ENCODE measurements at regions not wholly inside any gene's neighbourhood (a gene's known extent, or its start where the extent isn't known, plus 50 kb on each side); places are given as distances from the start of the nearest gene placed in this dataset.

DNA sequence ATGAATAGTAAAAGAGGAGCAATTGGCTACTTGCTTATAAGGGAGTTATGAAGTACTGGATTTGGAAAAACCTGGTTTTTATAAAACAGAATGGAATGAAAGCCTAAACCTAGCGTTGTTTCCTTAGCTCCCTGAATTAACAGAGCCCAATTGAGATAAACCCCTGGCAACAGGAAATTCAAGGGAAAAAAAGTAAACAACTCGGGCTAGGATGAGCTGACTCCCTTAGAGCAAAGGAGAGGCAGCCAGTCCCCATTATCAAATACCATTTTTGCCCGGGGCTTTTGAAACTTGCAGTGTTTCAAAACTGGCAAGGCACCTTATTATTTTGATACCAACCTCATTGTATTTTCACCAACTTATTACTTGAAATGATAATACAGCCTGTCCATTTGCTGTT is 587.5 kb downstream of the CD109 start:
- TF ChIP-seq, protein P1, sequence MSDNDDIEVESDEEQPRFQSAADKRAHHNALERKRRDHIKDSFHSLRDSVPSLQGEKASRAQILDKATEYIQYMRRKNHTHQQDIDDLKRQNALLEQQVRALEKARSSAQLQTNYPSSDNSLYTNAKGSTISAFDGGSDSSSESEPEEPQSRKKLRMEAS (IDR thresholded peaks at IDR 0.05), result no peak
- TF ChIP-seq YY1 (IDR thresholded peaks at IDR 0.05; ENCODE audit: low read depth) (no peak), CEBPB (IDR thresholded peaks at IDR 0.05) (no peak), ZBTB7A (IDR thresholded peaks at IDR 0.05; ENCODE audit: low read depth) (no peak), EP300 (IDR thresholded peaks at IDR 0.05; ENCODE audit: borderline replicate concordance) (no peak), TAF1 (IDR thresholded peaks at IDR 0.05; ENCODE audit: low read depth) (no peak), FOXM1 (IDR thresholded peaks at IDR 0.05; ENCODE audit: borderline replicate concordance, low read depth) (no peak), EGR1 (IDR thresholded peaks at IDR 0.05) (no peak), TEAD4 (IDR thresholded peaks at IDR 0.05) (no peak), RAD21 (IDR thresholded peaks at IDR 0.05; ENCODE audit: low read depth) (no peak), TCF12 (IDR thresholded peaks at IDR 0.05; ENCODE audit: low read depth) (no peak), CREB1 (IDR thresholded peaks at IDR 0.05; ENCODE audit: low read depth) (no peak), NFIC (IDR thresholded peaks at IDR 0.05) (no peak)
- TF ChIP-seq, protein P2, sequence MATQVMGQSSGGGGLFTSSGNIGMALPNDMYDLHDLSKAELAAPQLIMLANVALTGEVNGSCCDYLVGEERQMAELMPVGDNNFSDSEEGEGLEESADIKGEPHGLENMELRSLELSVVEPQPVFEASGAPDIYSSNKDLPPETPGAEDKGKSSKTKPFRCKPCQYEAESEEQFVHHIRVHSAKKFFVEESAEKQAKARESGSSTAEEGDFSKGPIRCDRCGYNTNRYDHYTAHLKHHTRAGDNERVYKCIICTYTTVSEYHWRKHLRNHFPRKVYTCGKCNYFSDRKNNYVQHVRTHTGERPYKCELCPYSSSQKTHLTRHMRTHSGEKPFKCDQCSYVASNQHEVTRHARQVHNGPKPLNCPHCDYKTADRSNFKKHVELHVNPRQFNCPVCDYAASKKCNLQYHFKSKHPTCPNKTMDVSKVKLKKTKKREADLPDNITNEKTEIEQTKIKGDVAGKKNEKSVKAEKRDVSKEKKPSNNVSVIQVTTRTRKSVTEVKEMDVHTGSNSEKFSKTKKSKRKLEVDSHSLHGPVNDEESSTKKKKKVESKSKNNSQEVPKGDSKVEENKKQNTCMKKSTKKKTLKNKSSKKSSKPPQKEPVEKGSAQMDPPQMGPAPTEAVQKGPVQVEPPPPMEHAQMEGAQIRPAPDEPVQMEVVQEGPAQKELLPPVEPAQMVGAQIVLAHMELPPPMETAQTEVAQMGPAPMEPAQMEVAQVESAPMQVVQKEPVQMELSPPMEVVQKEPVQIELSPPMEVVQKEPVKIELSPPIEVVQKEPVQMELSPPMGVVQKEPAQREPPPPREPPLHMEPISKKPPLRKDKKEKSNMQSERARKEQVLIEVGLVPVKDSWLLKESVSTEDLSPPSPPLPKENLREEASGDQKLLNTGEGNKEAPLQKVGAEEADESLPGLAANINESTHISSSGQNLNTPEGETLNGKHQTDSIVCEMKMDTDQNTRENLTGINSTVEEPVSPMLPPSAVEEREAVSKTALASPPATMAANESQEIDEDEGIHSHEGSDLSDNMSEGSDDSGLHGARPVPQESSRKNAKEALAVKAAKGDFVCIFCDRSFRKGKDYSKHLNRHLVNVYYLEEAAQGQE (IDR thresholded peaks at IDR 0.05; ENCODE audit: low read depth), result no peak
- TF ChIP-seq, protein P3, sequence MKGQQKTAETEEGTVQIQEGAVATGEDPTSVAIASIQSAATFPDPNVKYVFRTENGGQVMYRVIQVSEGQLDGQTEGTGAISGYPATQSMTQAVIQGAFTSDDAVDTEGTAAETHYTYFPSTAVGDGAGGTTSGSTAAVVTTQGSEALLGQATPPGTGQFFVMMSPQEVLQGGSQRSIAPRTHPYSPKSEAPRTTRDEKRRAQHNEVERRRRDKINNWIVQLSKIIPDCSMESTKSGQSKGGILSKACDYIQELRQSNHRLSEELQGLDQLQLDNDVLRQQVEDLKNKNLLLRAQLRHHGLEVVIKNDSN (IDR thresholded peaks at IDR 0.05), result no peak

DNA sequence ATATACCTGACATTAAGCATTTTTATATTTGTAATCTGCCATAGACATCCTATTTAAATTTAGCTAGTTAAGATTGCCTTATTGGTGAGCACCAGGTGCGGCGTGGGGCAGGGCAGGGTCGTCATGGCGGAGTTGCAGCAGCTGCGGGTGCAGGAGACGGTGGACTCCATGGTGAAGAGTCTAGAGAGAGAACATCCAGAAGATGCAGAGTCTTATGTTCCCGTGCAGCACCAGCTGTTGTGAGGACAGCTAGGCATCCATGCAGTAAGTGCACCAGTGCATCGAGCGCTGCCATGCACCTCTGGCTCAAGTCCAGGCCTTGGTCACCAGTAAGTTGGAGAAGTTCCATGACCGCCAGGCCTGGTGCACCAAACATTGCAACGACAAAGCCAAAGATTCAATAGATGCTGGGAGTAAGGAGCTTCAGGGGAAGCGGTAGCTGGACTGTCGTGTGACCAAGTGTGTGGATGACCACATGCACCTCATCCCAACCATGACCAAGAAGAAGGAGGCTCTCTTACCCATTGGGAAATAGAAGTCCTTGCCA is 586.2 kb downstream of the CD109 start:
- no peak for TF ChIP-seq EGR1 (IDR thresholded peaks at IDR 0.05)
- TF ChIP-seq, protein P2 (IDR thresholded peaks at IDR 0.05; ENCODE audit: low read depth), result no peak
- no peak for TF ChIP-seq TCF12 (IDR thresholded peaks at IDR 0.05; ENCODE audit: low read depth)
- no peak for TF ChIP-seq CEBPB (IDR thresholded peaks at IDR 0.05)
- no peak for TF ChIP-seq EP300 (IDR thresholded peaks at IDR 0.05; ENCODE audit: borderline replicate concordance)
- no peak for TF ChIP-seq FOXM1 (IDR thresholded peaks at IDR 0.05; ENCODE audit: borderline replicate concordance, low read depth)
- TF ChIP-seq, protein P3 (IDR thresholded peaks at IDR 0.05), result no peak
- TF ChIP-seq CREB1 (IDR thresholded peaks at IDR 0.05; ENCODE audit: low read depth), result no peak
- no peak for TF ChIP-seq RAD21 (IDR thresholded peaks at IDR 0.05; ENCODE audit: low read depth)
- TF ChIP-seq TEAD4 (IDR thresholded peaks at IDR 0.05), result no peak
- no peak for TF ChIP-seq ZBTB7A (IDR thresholded peaks at IDR 0.05; ENCODE audit: low read depth)
- no peak for TF ChIP-seq NFIC (IDR thresholded peaks at IDR 0.05)
- no peak for TF ChIP-seq TAF1 (IDR thresholded peaks at IDR 0.05; ENCODE audit: low read depth)
- TF ChIP-seq YY1 (IDR thresholded peaks at IDR 0.05; ENCODE audit: low read depth), result no peak
- TF ChIP-seq, protein P1 (IDR thresholded peaks at IDR 0.05), result no peak

DNA sequence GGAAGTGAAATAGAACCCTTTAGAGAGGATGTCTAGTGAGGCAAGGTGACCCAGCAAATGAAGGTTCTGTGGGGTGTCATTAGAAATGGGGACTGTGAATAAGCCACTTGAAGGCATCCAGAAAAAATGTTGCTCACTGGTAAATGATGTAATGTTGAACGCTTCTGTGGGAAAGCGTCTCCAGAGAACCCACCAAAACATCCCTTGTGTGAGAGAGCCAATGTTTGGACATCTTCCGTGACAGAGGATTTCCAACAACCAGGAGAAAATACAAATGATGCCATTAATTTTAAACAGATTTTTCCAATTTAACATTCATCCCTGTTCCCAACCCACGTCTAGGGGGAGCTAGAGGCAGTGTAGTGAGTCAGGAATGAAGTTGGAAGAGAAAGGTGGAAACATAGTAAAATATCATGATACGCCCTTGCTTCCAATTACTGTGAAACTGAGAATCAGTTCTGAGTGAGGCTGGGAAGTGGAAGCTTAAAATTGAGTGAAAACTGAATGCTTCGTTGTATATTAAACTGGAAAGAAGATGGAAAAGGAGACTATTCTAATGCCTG is 584.2 kb downstream of the CD109 start:
- TF ChIP-seq YY1 (IDR thresholded peaks at IDR 0.05; ENCODE audit: low read depth), result no peak
- TF ChIP-seq, protein P1 (IDR thresholded peaks at IDR 0.05), result no peak
- peak; percentile 30; the same call in 1 of the 2 replicates for TF ChIP-seq RAD21 (IDR thresholded peaks at IDR 0.05; ENCODE audit: low read depth)

DNA sequence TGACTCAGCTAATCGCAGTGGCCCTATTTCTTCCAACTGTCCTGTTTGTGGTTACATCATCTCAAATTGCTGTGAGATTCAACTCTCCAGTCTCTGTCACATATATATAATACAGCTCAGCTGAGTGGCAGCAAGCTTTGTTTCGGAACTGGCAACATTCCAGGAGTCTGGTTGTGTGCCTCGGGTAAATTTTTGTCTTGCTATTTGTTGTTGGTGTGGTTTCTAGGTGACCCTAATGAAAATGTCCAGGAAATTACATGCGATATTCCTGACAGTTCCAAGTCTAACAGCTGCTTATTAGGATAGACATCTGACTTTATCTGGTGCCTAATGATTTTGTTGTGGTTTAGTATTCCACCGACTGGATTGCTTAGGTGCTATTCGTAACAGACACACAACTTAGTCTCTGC is 581.8 kb downstream of the CD109 start:
- no peak for TF ChIP-seq RAD21 (IDR thresholded peaks at IDR 0.05; ENCODE audit: low read depth)
- TF ChIP-seq EP300 (IDR thresholded peaks at IDR 0.05; ENCODE audit: borderline replicate concordance), result no peak
- TF ChIP-seq CEBPB (IDR thresholded peaks at IDR 0.05), result no peak
- no peak for TF ChIP-seq CREB1 (IDR thresholded peaks at IDR 0.05; ENCODE audit: low read depth)
- TF ChIP-seq, protein P3 (IDR thresholded peaks at IDR 0.05), result no peak
- TF ChIP-seq TAF1 (IDR thresholded peaks at IDR 0.05; ENCODE audit: low read depth), result no peak
- no peak for TF ChIP-seq ZBTB7A (IDR thresholded peaks at IDR 0.05; ENCODE audit: low read depth)
- TF ChIP-seq, protein P1 (IDR thresholded peaks at IDR 0.05), result no peak
- TF ChIP-seq YY1 (IDR thresholded peaks at IDR 0.05; ENCODE audit: low read depth), result no peak
- TF ChIP-seq FOXM1 (IDR thresholded peaks at IDR 0.05; ENCODE audit: borderline replicate concordance, low read depth), result no peak
- TF ChIP-seq, protein P2 (IDR thresholded peaks at IDR 0.05; ENCODE audit: low read depth), result no peak
- no peak for TF ChIP-seq TEAD4 (IDR thresholded peaks at IDR 0.05)
- no peak for TF ChIP-seq NFIC (IDR thresholded peaks at IDR 0.05)
- no peak for TF ChIP-seq TCF12 (IDR thresholded peaks at IDR 0.05; ENCODE audit: low read depth)
- no peak for TF ChIP-seq EGR1 (IDR thresholded peaks at IDR 0.05)

All from Ishikawa (cell line).